Smooth muscle cell (in vitro differentiated cells): ENCODE measurements at regions not wholly inside any gene's neighbourhood (a gene's known extent, or its start where the extent isn't known, plus 50 kb on each side); places are given as distances from the start of the nearest gene placed in this dataset.

Source experiments
- DNase-seq: peaks from one replicate; lab custom pipeline; 2025; ENCODE audit not compliant: unreplicated experiment; lab: John Stamatoyannopoulos, UW
- H2AFZ ChIP-seq: fragments of 200-600 bp; sonication (generic); 2 replicates; pipeline ENCODE4 v1.6.0; 2016; ENCODE audit warnings: antibody characterized with exemption, low read depth, mild to moderate bottlenecking
- H3F3A ChIP-seq: fragments of 200-600 bp; sonication (generic); 2 replicates; pipeline ENCODE4 v1.6.0; 2017; ENCODE audit warnings: antibody characterized with exemption, low read depth
- H3K27ac ChIP-seq: fragments of 200-600 bp; sonication (generic); 2 replicates; pipeline ENCODE4 v1.5.1; 2016; ENCODE audit warnings: low read depth, mild to moderate bottlenecking
- H3K27me3 ChIP-seq: fragments of 200-600 bp; sonication (generic); 2 replicates; pipeline ENCODE4 v1.6.1; 2016; ENCODE audit warnings: low read depth, mild to moderate bottlenecking
- H3K36me3 ChIP-seq: fragments of 200-600 bp; sonication (generic); 2 replicates; pipeline ENCODE4 v1.5.1; 2016; ENCODE audit warnings: low read depth
- H3K4me1 ChIP-seq: fragments of 200-600 bp; sonication (generic); 2 replicates; pipeline ENCODE4 v1.5.1; 2016; ENCODE audit warnings: low read depth
- H3K4me2 ChIP-seq: fragments of 200-600 bp; sonication (generic); 2 replicates; pipeline ENCODE4 v1.6.0; 2016; ENCODE audit warnings: mild to moderate bottlenecking
- H3K4me3 ChIP-seq: fragments of 200-600 bp; sonication (generic); 2 replicates; pipeline ENCODE4 v1.5.1; 2016; ENCODE audit warnings: mild to moderate bottlenecking
- H3K79me2 ChIP-seq: fragments of 200-600 bp; sonication (generic); 2 replicates; pipeline ENCODE4 v1.6.0; 2016; ENCODE audit warnings: low read depth, mild to moderate bottlenecking
- H3K9ac ChIP-seq: fragments of 200-600 bp; sonication (generic); 2 replicates; pipeline ENCODE4 v1.6.0; 2016; ENCODE audit warnings: low read depth
- H3K9me3 ChIP-seq: fragments of 200-600 bp; sonication (generic); replicated peaks from 2 replicates; pipeline ENCODE4 v1.5.1; 2016; ENCODE audit warnings: low read depth
- H4K20me1 ChIP-seq: fragments of 200-600 bp; sonication (generic); 2 replicates; pipeline ENCODE4 v1.6.0; 2016; ENCODE audit warnings: low read depth
- CTCF ChIP-seq: fragments of 200-600 bp; sonication (generic); IDR thresholded peaks from 2 replicates; pipeline ENCODE4 v1.5.1; 2017; ENCODE audit warnings: borderline replicate concordance, mild to moderate bottlenecking, antibody characterized with exemption; ENCODE audit not compliant: insufficient read depth, poor library complexity, severe bottlenecking
- WGBS: methylation state at CpG from one replicate; pipeline ENCODE4 v1.1.7; 2016; ENCODE audit warnings: low lambda C conversion rate; 5-methylcytosine and 5-hydroxymethylcytosine counted together

DNA sequence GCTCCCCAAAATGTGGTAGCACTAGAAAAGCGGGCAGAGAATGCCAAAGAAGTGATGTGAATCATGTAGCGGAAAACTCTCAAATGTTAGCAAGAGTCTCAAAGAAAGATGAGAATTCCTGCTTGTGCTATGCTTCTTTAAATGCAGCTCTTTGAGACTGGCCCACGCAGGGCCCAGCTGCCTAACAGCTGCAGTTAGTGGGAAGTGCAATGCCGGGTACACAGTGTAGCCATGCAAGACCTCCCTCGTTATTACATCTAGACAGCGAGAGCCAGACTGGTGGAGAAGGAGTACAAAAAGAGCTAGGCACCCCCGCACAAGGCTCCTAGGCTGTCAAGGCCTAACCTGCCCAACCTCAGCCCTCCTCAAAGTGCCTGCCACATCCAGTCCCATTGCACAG is 201.7 kb upstream of the PRDM1 start:
- Histone ChIP-seq H3K27me3 (peaks cover 3% of the 10 kb centered on the region), H3K4me3 (no peak overlapping the region), H3K27ac (no peak overlapping the region), H3K9ac (no peak overlapping the region), H3K79me2 (no peaks in the 10 kb centered on the region), H3K36me3 (no peaks in the 10 kb centered on the region), H3K4me2 (no peak overlapping the region), H3K4me1 (no peaks in the 10 kb centered on the region), H3F3A (no peaks in the 10 kb centered on the region), H3K9me3 (no peaks in the 10 kb centered on the region), H2AFZ (no peak overlapping the region), H4K20me1 (no peaks in the 10 kb centered on the region)
- DNase-seq, result no peak
- 96% methylated on average over 7 of the region's 7 CpGs for WGBS
- TF ChIP-seq CTCF, result no peak

DNA sequence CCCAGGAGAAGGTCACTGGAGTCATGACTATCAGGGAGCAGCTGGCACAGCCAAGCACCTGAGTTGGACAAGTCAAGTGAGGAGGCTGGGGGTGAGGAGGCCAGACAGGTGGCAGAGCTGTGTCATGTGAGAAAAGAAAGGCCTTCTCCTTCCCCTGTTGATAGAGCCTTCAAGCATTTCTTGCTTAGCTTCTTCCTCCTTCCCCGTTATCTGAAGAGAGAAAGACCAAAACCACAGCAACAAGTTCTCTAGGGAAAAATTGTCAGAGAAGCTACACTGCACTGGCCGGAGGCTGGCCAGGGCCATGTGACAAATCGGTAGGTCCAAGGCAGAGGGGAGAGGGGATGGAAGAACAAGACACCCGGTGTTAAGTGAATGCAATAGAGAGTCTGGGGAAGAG is 202.1 kb upstream of the PRDM1 start:
- H3K27ac ChIP-seq, result no peak overlapping the region
- H3K4me3 ChIP-seq, result no peak overlapping the region
- H2AFZ ChIP-seq, result no peak overlapping the region
- H3K4me2 ChIP-seq, result no peak overlapping the region
- H3K27me3 ChIP-seq, result peaks cover 3% of the 10 kb centered on the region
- H3K36me3 ChIP-seq, result no peaks in the 10 kb centered on the region
- no peak for TF ChIP-seq CTCF
- 91% methylated on average over 4 of the region's 4 CpGs for WGBS
- no peak overlapping the region for H3K9ac ChIP-seq
- H3F3A ChIP-seq, result no peaks in the 10 kb centered on the region
- H3K79me2 ChIP-seq, result no peaks in the 10 kb centered on the region
- no peaks in the 10 kb centered on the region for H4K20me1 ChIP-seq
- DNase-seq, result no peak
- H3K4me1 ChIP-seq, result no peaks in the 10 kb centered on the region
- no peaks in the 10 kb centered on the region for H3K9me3 ChIP-seq

DNA sequence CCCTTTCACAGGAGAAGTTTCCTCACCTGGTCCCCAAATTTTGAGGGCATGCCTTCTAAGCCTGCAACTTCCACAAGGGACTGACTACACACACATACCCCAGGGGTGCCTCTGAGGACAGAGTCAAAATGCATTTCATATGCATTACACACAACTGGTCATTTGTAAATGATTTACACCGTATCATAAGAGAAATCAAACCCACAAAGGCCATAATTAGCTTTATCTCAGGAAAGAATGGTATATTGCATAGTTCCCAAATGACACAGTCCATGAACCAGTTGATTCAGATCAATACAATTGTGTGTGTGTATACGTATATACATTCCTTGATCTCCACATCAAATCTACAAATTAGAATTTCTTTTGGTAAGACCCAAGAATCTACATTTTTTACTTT is 203.3 kb upstream of the PRDM1 start:
- Histone ChIP-seq H3K36me3 (no peaks in the 10 kb centered on the region), H3K4me3 (no peak overlapping the region), H4K20me1 (no peaks in the 10 kb centered on the region), H3K4me1 (no peaks in the 10 kb centered on the region), H3K4me2 (no peak overlapping the region), H3K9ac (no peak overlapping the region), H3K27ac (no peak overlapping the region), H3K79me2 (no peaks in the 10 kb centered on the region), H2AFZ (no peak overlapping the region), H3F3A (no peaks in the 10 kb centered on the region), H3K27me3 (peaks cover 3% of the 10 kb centered on the region), H3K9me3 (no peaks in the 10 kb centered on the region)
- WGBS, result 88% methylated on average over 2 of the region's 2 CpGs
- DNase-seq, result no peak
- no peak for TF ChIP-seq CTCF

GRCh38 chr6:105882121-105882803 is 203.9 kb upstream of the PRDM1 start:
- H3F3A ChIP-seq, result no peaks in the 10 kb centered on the region
- no peak overlapping the region for H2AFZ ChIP-seq
- peaks cover 3% of the 10 kb centered on the region for H3K27me3 ChIP-seq
- H3K36me3 ChIP-seq, result no peaks in the 10 kb centered on the region
- no peak for TF ChIP-seq CTCF
- no peaks in the 10 kb centered on the region for H3K9me3 ChIP-seq
- H3K4me2 ChIP-seq, result no peak overlapping the region
- no peak overlapping the region for H3K4me3 ChIP-seq
- no peaks in the 10 kb centered on the region for H3K4me1 ChIP-seq
- DNase-seq, result no peak
- WGBS, result 87% methylated on average over 2 of the region's 2 CpGs
- no peaks in the 10 kb centered on the region for H4K20me1 ChIP-seq
- no peak overlapping the region for H3K27ac ChIP-seq
- H3K79me2 ChIP-seq, result no peaks in the 10 kb centered on the region
- no peak overlapping the region for H3K9ac ChIP-seq
